ENCODE measurements at regions not wholly inside any gene's neighbourhood (a gene's known extent, or its start where the extent isn't known, plus 50 kb on each side); places are given as distances from the start of the nearest gene placed in this dataset.
"Not testable (repeated sequence)": the region's sequence is repeated elsewhere in the genome, so short reads cannot be mapped to it uniquely, and the experiment has no call there.

DNA sequence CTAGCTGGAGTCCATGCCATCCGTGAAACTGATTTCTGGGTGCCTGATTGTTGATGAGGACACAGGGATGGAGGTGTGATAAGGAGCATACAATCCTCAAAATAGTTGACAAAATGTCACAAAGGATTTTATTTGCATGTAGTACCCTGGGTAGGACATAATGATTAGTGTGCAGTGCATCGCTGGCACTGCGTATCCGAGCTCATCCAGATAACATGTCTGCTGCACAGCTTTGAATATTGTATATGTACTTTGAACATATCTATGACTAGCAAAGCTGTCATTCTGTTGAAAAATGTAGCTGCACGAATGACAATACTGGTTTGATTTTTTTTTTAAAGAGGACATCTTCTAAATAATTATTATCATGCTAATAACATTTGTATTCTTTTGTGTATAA is 529.7 kb upstream of the FANCL start:
- no peak for DNase-seq

- DNase-seq: no peak
These were observed 528.7 kb upstream of the FANCL start for GRCh38 chr2:58769864-58770234.

DNA sequence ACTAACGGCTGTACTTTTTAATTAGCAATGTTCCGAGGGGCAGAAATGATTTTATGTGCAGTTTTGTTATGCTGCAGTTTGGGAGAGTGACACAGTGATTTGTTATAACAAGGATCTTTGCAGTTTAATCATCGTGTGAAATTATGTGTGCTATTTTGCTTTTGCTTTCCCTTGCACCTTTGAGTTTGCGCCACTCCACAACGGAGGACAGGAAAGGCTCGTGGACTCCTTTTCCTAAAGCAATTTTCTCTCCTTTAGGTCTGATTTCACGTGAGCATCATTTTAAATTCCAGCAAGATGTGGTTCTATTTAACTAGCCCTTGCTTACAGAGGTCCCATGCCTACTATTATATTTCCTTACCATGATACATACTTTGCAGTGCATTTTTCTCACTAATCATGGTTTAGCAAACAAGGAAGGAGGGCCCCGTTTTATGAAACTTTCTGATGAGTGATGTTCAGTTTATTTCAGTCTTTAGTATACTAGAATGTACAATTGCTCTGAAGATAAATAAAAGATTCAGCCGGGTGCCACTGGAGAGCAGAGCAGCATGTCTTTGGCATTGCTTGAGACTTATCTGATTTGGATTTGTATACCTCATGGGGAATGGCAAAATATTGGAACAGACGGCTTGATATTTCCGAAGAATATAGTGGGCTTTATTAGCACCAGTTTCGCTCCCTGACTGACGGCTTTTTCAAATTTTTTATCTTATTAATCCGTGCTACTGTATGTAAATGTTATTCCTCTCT is 528.2 kb upstream of the FANCL start:
- DNase-seq: no peak

DNA sequence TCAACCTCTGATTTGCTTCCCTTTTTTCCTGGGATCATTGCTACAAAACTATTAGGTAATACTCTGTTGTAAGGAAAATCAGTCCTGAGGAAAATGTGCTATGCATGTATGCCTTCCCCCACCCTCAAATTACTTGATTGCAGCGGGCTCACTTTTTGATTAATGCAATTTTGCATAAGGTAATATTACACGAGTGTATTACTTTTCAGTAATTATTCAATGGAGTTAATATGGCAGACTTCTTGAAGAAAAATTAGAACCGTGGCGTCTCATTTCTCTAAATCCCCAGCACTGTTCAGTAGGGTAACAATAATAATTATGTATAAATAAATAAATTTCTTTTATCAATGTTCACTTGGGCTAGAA is 527.6 kb upstream of the FANCL start:
- DNase-seq: no peak

DNA sequence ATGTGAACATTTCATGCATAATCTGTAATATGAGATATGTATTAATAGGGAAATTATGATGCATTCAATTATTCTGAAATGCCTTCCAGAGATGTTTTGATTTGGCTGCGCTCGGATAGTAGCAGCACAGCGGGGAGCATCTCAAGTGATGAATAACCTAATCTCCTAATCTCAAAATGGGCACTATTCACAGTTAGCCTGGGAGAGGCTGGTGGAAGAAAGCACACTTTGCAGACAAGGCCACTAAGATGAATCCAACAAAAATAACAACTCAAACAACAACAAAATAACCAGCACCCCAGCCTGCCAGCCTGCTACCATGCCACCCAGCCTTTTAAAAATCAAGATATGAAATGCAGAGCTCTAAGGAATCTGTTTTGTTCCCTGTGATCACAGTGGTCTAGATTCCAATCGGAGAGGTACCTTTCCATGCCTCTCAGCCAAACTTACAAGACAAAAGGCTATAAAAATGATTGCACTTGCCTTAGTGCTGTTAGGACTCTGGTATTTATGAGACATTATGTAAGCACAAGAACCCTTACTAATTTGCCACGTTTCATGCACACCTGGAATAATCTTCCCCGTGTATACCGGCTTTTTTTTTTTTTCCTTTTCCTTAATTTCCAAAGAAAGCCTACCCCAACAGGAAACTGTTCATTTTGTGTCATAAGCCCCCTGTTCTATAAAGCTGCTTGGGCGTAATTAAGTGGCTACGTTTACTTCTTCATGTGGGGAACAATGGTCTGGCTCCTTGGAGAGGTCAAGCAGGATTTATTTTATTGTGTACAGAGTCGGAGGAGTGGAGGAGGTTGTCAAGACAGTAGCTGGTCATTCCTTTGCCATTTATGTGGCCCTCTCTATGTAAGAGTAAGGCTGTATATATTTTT is 526.9 kb upstream of the FANCL start:
- no peak for DNase-seq

DNA sequence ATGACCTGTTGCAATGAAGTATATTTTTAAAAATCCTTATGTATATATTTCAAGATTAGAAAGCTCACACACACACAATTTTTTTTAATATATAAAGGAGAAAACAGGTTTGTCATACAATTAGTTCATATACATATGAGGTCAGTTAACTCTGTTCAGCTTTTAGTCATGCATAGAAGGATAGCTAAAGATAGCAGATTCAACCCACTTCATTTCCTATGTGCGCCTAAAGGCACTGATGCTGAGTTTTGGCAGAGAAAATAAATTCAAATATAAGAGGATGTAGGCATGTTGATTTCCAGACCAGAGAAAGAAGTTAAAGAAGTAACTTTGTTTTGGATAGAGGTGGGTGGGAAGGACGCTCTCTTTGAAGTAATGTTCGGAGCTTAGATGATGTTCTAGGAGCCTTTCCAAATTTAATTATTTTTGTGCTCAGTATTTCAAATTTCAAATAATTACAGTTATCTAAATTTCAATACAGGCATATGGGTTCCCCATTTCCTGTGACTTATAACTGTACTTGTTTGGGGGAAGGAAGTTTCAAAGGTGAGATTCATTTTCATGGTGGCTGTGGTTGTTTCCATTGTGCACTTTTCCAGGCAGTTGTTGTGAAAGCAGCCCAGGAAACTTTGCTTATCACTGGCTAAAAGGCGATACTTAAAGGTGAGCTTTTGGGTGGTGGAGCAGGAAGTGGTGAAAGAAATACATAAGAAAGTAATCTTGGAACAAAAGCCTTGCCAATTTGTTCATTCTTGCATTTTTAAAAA is 523.4 kb upstream of the FANCL start:
- DNase-seq: no peak

DNA sequence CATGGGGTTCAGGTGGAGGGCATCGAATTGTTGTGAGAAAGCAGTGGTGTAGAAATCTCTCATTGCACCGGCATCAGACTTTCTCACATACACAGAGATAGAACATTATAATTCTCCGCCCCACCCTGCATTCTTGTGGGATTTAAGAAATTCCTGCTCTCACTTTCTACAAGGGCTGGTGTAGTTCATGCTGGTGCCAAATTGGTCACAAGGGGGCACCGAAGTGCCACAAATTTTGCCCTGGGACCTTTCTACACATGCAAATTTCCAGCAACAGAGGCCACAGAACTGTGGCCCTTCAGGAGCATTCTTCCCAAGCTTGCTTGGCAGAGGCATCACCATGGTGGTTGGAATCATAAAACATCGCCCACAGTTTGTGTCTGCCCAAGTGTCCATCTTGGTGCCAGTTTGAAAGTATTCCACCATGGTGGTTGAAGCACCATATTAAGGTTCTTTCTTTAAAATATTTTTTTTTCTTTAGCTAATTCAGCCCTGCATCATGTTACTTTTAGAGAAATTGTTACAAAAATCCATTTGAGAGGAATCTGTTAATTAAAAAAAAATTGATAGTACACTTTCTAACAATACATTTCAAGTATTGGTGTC is 521.2 kb upstream of the FANCL start:
- DNase-seq: no peak

DNA sequence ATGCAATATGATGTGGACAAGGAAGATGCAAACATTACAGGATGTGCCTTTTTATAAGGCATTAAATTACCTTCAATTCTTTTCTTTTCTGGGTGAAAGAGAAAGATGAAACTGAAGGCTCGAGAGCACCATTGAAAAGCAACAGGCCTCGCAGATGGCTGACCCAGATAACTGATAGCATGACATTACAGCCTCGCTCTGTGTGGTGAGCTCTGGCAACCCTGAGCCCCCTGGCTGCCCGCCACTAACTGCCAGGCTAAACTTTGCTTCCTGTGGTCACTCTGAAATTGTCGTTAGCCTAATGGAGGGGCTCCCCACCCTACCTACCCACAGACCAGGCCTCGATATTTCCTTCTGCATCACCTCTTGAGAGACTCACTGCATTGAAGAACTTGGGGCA is 516.8 kb upstream of the FANCL start:
- DNase-seq: no peak

DNA sequence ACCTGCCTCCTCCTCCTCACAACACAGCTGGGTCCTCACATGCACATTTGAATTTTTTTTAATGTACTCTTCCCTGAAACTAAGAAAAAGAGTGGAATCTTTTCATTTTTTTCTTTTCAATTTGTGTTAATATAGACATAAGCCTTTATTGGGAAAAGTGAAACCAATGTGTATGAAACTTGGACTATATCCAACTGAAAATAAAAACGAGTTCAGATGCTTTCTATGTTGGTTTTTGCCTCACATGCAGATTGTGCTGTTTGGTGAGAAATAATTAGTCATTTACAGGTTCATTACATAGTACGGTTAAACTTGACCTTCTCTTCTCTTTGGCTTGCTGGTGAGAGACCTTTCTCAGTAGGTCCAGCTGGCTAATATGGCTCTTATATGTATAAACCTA is 515.2 kb upstream of the FANCL start:
- no peak for DNase-seq

GRCh38 chr2:58752507-58752906 is 511.4 kb upstream of the FANCL start:
- not testable (repeated sequence) for DNase-seq

- not testable (repeated sequence) for DNase-seq
These were observed 510.6 kb upstream of the FANCL start for GRCh38 chr2:58751676-58752075.

DNA sequence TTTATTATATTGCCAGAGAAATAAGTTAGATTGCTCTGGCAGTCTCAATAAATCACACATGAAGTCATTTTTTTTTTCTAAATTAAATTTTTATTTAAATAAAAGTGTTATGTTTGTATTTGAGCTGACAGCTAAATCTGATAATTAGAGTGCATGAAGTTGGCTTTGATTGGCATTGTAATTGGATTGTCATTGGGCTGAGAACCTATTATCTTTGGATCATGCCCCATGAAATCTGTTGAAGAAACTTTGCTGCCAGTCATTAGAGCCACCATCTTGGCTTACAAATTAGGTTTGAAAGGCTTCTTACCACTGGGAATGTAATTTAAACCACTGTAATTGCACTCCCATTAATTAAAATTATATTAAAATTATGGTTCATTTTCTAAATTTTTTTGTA is 507.9 kb upstream of the FANCL start:
- DNase-seq: no peak

DNA sequence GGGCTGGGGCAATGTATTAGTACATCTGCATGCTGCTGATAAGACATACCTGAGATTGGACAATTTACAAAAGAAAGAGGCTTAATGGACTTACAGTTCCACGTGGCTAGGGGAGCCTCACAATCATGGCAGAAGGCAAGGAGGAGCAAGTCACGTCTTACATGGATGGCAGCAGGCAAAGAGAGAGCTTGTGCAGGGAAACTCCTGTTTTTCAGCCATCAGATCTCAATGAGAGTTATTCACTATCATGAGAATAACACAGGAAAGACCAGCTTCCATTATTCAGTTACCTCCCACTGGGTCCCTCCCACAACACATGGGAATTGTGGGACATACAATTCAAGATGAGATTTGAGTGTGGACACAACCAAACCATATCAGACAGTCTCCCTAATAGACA is 504.2 kb upstream of the FANCL start:
- DNase-seq: not testable (repeated sequence)

DNA sequence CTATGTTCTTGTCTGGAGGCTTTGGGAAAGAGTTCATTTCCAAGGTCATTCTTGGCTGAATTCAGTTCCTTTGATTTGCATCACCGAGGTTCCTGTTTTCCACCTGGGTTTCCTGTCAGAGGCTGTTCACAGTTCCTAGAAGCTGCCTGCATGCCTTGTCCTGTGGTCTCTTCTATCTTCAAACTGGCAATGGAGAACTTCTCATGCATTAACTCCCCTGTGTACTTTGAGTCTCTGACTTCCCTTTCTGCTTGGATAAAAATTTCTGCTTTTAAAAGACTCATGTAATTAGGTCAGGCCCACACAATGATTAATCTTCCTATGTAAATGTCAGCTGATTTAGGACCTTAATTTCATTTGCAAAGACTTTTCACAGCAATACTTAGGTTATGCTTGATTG is 499.3 kb upstream of the FANCL start:
- DNase-seq: no peak

DNA sequence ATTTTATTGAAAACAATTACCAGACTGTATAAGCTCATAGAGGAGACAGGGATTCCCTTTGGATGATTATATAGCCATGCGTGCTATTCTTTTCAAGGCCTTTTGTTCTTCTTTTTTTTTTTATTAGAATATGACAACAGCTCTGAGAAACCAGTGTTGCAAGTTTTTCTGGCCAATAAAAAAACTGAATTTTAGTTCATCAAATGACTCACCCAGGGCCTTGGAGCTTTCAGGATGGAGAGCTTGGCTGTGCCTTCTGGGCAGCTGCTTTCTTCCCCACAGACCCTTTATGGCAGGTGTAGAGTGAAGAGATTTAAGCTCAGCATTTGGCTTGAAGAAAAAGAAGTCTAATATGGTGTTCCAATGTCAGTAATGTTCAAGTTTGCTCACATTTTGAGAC is 497.9 kb upstream of the FANCL start:
- DNase-seq: no peak

- no peak for DNase-seq
These were observed 493.2 kb upstream of the FANCL start for GRCh38 chr2:58734365-58734764.

DNA sequence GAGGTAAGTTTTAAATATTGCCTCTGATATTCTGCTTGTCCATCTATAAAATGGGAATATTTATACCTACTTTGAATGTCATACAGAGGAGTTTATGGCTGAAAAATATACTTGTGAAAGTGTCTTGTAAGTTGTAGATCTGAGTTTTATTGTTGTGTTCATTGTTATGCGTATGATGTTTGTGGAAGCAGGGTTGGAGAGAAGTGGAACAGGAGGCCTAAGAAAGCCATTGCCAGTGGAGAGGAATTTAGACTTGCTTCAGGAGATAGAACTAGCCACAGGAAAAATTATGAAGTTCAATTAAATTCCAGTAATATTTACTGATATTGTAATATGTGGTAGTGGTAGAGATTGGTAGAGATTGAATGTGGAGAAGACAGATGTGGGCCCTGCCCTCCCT is 491.9 kb upstream of the FANCL start:
- DNase-seq: no peak

- DNase-seq: no peak
These were observed 490.4 kb upstream of the FANCL start for GRCh38 chr2:58731488-58731869.

DNA sequence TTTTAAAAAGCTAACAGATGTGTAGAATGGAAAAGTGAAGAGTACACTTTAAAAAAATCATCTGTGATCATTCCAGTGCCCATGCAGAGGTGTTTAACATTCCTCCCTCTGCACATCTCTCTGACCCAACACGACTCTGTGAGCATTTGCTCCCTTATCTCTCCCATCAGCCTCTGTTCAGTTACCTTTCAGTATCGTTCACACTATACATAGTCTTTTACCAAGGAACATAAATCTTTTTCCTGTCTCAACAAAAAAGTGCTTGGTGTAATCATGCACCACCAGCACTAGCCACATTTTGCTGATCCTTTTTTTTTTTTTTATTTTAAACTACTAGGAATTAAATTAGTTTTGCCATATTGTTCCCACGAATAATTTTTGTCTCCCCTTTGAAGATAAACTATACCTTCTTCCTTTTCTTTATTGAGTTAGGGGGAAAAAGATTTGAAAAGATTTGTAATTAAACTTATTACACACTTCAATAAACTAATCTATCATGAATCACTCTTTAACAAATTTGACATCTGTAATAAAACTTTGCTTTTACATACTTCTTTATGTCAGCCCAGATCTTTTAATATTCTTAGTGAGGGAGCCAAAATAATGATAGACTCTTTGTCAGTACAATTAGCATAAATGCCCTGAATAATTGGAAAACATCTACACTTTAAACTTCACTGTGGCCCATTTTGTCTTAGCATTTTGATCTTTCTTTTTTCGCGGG is 489.8 kb upstream of the FANCL start:
- DNase-seq: no peak

- DNase-seq: no peak
These were observed 487.0 kb upstream of the FANCL start for GRCh38 chr2:58727981-58728656.

DNA sequence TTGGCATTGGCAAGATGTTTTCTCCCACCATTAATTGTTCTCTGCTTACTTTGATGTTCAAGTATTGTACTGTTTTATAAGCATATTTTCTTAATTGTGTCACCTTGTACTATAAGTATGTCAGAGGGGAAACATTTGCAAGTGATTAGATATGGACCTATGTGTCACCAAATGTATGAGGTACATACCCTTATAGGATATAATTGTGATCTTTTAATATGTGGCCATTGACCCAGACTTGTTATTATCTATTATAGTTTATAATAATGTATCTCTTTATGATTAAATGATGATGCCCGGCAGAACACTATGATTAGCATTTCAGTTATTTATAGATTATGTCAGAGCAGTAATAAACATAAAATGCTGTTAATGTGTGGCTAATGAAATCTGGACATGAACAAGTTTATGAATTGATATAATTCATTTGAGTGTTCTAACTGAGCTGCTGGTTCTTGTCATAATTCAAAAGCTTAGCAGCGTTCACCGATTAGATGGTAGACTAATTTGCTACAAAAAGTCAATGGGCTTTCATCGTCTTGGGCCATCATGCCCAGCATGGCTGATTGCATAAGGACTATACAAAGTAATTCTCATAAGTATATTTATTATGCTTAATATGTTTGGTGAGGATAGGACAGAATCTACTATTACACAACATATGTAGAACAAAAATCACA is 480.9 kb upstream of the FANCL start:
- no peak for DNase-seq
